ENCODE measurements at regions not wholly inside any gene's neighbourhood (a gene's known extent, or its start where the extent isn't known, plus 50 kb on each side); places are given as distances from the start of the nearest gene placed in this dataset.

- DNase-seq = no peak
Measured at GRCh38 chr14:39939023-39939422, 506.8 kb upstream of the FBXO33 start.

- DNase-seq = no peak
Measured at GRCh38 chr14:39912192-39913100, 480.2 kb upstream of the FBXO33 start.

- DNase-seq = no peak
Measured at GRCh38 chr14:39897657-39898056, 465.4 kb upstream of the FBXO33 start.

DNA sequence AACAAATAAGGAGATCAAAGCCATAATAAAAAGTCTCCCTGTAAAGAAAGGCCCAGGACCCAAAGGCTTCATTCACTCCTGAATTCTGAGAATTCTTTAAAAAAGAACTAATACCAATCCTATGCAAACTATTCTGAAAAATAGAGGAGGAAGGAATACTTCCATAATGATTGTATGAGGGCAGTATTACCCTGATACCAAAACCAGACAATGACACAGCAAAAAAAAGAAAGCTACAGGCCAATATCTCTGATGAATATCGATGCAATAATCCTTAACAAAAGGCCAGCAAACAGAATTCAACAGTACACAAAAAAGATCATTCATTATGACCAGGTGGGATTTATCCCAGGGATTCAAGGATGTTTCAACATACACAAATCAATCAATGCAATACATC, 457.8 kb upstream of the FBXO33 start:
- DNase-seq = no peak

GRCh38 chr14:39884091-39884490, 451.9 kb upstream of the FBXO33 start:
- no peak for DNase-seq

- DNase-seq = no peak
Measured at GRCh38 chr14:39880965-39881364, 448.7 kb upstream of the FBXO33 start.

GRCh38 chr14:39880106-39880695, 448.0 kb upstream of the FBXO33 start:
- DNase-seq = no peak

GRCh38 chr14:39877577-39878190, 445.5 kb upstream of the FBXO33 start:
- no peak for DNase-seq

- DNase-seq = no peak
Measured at GRCh38 chr14:39876916-39877315, 444.7 kb upstream of the FBXO33 start.

DNA sequence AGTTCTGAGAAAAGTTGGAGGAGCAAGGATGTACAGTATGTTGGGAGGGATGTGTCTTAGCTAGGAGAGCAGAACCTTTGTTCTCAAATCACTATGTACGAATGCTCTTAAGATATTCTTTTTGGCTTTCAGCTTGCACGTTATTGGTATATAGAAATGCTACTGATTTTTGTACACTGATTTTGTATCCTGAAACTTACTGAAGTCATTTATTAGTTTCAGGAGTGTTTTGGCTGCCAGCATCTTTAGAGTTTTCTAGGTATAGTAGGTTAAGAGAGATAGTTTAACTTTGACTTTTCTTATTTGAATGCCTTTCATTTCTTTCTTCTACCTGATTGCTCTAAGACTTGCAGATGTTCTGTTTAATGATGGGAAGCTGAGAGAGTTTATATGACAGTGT, 442.8 kb upstream of the FBXO33 start:
- no peak for DNase-seq

DNA sequence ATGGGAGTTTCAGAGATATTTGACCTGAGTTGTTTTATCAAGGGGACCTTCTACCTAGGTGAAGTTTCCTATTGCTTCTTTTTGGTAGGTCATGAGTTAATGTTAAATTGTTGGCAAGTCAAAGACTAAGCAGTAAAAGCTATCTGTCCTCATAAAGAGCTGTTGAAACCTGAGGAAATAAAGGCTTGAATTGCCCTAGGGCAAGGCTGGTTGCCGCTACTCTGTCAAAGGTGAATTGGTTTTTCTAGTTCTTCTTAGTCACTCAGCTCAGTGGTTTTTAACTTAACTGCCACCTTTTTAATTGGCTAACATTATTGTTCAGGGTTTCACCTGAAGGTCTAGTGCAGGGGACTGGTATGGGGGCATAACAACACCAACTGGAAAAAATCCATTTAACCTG, 441.6 kb upstream of the FBXO33 start:
- DNase-seq = no peak

- no peak for DNase-seq
Measured at GRCh38 chr14:39868949-39869348, 436.7 kb upstream of the FBXO33 start.

- DNase-seq = no peak
Measured at GRCh38 chr14:39868251-39868650, 436.0 kb upstream of the FBXO33 start.

- DNase-seq = no peak
Measured at GRCh38 chr14:39863441-39863840, 431.2 kb upstream of the FBXO33 start.

DNA sequence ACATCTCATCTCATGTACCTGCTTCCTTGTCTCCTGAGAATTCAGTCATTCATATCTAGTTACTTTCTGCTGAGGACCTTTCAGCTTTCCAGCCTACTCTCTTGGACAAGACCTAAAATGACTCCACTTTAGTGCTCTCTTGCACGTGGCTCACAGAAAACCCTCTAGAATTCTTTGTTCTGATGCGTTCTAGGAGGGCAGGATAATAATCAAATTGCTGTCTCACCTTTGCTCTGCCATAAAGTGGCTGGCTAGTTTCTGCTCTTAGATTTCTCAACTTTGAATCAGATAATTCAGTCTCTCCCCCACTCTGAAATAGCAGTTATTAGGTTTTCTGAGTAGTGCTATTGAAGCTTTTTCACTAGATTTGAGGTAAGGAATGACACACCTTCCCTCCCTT, 429.5 kb upstream of the FBXO33 start:
- DNase-seq = no peak

DNA sequence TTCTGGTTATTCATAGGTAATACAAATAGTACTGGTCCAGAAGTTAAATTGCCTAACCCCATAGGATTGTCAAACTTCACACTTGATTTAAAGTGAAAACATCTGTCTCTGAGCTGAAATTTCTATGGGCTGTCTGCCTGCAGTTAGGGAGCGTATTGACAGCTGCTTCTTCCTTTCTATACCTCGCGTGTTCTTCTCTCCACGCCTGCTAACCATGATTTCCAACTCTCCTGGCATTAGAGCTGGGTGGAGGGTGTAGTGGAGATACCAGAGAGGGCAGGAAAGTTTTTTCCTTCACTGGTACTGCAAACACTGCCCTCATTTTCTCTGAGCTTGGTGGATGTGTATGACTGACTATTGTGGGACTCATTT, 429.0 kb upstream of the FBXO33 start:
- DNase-seq = no peak

DNA sequence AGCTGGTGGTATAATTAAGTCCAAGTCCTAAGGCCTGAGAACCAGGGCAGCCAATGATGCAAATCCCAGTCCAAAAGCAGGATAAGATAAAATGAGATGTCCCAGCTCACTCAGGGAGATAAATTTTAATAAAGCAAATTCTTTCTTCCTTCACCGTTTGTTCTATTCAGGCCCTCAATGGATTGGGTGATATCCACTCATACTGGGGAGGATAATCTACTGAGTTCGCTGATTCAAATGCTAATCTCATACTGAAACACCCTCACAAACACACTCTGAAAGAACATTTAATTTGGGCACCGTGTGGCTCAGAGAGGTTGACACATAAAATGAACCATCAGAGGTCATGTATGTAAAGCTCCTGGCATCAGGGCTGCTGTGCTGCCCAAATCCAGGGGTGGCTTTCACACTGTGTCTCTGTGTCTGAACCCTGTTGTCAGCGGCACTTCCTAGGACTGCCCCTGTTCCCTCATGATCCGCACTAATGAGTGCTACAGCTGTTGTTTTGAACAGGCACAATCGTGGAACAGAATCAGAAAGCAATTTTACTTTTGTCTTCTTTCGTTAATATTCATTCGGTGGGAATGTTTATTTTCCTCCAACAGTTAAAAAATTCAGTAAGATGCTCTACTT, 428.5 kb upstream of the FBXO33 start:
- DNase-seq = no peak

DNA sequence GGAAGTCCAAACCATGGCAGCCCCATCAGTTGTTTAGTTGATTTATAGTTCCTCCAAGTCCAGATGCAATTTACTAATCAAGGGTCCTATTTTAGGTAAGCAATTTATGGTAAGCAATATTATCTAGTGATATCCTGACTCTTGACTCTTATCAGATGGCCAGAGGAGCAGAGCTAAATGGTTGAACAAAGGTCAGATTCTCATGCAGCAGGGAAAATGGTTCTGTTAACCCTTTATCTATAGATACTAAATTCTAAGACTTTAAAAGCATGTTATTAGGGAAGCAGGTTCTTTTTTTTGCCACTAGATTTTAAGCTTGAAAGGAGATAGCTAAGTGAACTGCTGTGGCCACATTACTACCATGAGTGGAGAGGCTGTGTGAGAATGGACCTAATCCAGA, 427.1 kb upstream of the FBXO33 start:
- no peak for DNase-seq

- DNase-seq = no peak
Measured at GRCh38 chr14:39857376-39858055, 425.3 kb upstream of the FBXO33 start.

DNA sequence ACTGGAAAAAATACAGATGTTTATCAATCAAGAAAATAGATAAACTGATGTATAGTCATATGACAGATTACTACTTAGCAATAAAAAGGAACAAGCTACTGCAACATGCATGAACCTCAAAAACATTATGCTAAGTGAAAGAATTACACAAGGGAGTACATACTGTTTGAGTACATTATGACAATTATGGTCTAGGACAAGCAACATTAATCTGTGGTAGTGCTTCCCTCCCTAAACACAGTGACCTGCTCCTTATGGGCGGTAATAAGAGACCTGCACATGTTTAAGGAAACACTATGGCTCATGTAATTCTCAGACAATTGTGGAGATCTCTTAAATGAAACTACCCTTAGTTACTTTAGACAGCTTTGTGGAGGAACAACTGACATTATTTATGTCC, 421.2 kb upstream of the FBXO33 start:
- no peak for DNase-seq

GRCh38 chr14:39851202-39851601, 419.0 kb upstream of the FBXO33 start:
- no peak for DNase-seq

DNA sequence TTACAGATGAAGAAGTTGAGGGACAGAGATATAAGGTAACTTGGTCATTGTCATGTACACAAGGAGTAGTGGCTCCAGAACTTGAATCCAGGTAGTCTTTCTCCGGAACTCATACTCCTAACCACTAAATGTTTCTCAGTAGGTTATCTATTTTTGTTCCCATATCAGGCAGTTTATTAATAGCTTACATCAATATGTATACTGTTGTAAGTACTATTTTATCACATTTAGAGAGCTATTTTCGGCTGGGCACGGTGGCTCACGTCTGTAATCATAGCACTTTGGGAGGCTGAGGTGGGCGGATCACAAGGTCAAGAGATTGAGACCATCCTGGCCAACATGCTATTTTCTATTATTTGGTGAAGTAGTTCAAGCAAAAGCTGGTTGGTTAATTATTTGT, 415.6 kb upstream of the FBXO33 start:
- DNase-seq = no peak

GRCh38 chr14:39847194-39847593, 415.0 kb upstream of the FBXO33 start:
- no peak for DNase-seq
